Lung (tissue), 11 donors: ENCODE measurements at regions not wholly inside any gene's neighbourhood (a gene's known extent, or its start where the extent isn't known, plus 50 kb on each side); places are given as distances from the start of the nearest gene placed in this dataset.

Experiments
- ATAC-seq: fragments of 200-7000 bp; cut with Tn5 transposase; one replicate; pipeline ENCODE4 v1.9.1; 2020; ENCODE audit warnings: moderate number of reproducible peaks; ENCODE audit not compliant: insufficient read depth, low FRiP score
- DNase-seq, 3 donors: peaks; one replicate each; pipeline ENCODE4 v3.0.0-alpha.2; 2013 to 2017
- H3K27ac ChIP-seq, 2 donors: one replicate each; pipeline ENCODE4 v1.5.1; 2013; ENCODE audit warnings: mild to moderate bottlenecking in 2 of 2, moderate library complexity in 2 of 2, control low read depth in 1 of 2, inconsistent platforms in 1 of 2, low read depth in 1 of 2, low read length in 1 of 2
- H3K27me3 ChIP-seq, 3 donors: one replicate each; pipeline ENCODE4 v1.5.1; 2013; ENCODE audit warnings: low read length in 2 of 3; ENCODE audit not compliant: control insufficient read depth in 3 of 3, insufficient read depth in 3 of 3
- H3K36me3 ChIP-seq, 4 donors: one replicate each; pipeline ENCODE4 v1.5.1; 2013; ENCODE audit warnings: low read length in 4 of 4, mild to moderate bottlenecking in 1 of 4, moderate library complexity in 1 of 4; ENCODE audit not compliant: control insufficient read depth in 4 of 4, insufficient read depth in 4 of 4
- H3K4me1 ChIP-seq, 5 donors: one replicate each; pipeline ENCODE4 v1.5.1; 2013; ENCODE audit warnings: low read length in 5 of 5, mild to moderate bottlenecking in 2 of 5, moderate library complexity in 1 of 5; ENCODE audit not compliant: control insufficient read depth in 5 of 5, insufficient read depth in 5 of 5
- H3K4me3 ChIP-seq: one replicate; pipeline ENCODE4 v1.5.1; 2013; ENCODE audit warnings: mild to moderate bottlenecking, control low read depth, moderate library complexity
- H3K9ac ChIP-seq, 2 donors: one replicate each; pipeline ENCODE4 v1.5.1; 2013; ENCODE audit warnings: low read length in 2 of 2, control low read depth in 1 of 2; ENCODE audit not compliant: insufficient read depth in 1 of 2
- H3K9me3 ChIP-seq, 4 donors: one replicate each; pipeline ENCODE4 v1.5.1; 2013; ENCODE audit warnings: low read length in 3 of 4, mild to moderate bottlenecking in 1 of 4, moderate library complexity in 1 of 4; ENCODE audit not compliant: control insufficient read depth in 4 of 4, insufficient read depth in 3 of 4
- CTCF ChIP-seq: IDR thresholded peaks from 2 replicates; pipeline ENCODE4 v1.5.1; 2012; ENCODE audit warnings: mild to moderate bottlenecking; ENCODE audit errors: control extremely low read depth, extremely low read depth
- WGBS, 2 donors: extraction: QIAGEN DNeasy Blood & Tissue Kit; methylation state at CpG; one replicate each; pipeline ENCODE4 v1.1.7; 2013; 5-methylcytosine and 5-hydroxymethylcytosine counted together
- donor health status: control.
- donor health status: control.
- donor health status: Bipolar disorder and iron deficiency.
- donor health status: healthy.
- donor health status: DM: yes; HTN: yes; CAD: no.

- TF ChIP-seq CTCF: no peak
- ATAC-seq (no peak), DNase-seq (no peak)
- no peaks in the 10 kb centered on the region for H3K27me3 ChIP-seq
- H3K9ac ChIP-seq: no peak overlapping the region
- no peak overlapping the region for H3K4me3 ChIP-seq
- no peak overlapping the region for H3K27ac ChIP-seq
- H3K9me3 ChIP-seq: no peaks in the 10 kb centered on the region
- H3K4me1 ChIP-seq: no peaks in the 10 kb centered on the region
- no peaks in the 10 kb centered on the region for H3K36me3 ChIP-seq
Measured at GRCh38 chr9:22535780-22536179, 89.2 kb downstream of the DMRTA1 start.

- Histone ChIP-seq H3K9me3 (no peaks in the 10 kb centered on the region), H3K27ac (no peak overlapping the region), H3K27me3 (no peaks in the 10 kb centered on the region), H3K9ac (no peak overlapping the region), H3K4me3 (no peak overlapping the region), H3K36me3 (no peaks in the 10 kb centered on the region), H3K4me1 (no peaks in the 10 kb centered on the region)
- TF ChIP-seq CTCF: no peak
- ATAC-seq: no peak
- no peak for DNase-seq
- WGBS, 2 donors: 84 to 89% methylated on average over 5 of the region's 5 CpGs
Measured at GRCh38 chr9:22537721-22538120, 91.1 kb downstream of the DMRTA1 start.

GRCh38 chr9:22548625-22549024 lies 102.0 kb downstream of the DMRTA1 start:
- H3K9me3 ChIP-seq: no peaks in the 10 kb centered on the region
- WGBS, 2 donors: 93 to 94% methylated on average over 2 of the region's 2 CpGs
- H3K4me3 ChIP-seq: no peak overlapping the region
- H3K36me3 ChIP-seq: no peaks in the 10 kb centered on the region
- no peaks in the 10 kb centered on the region for H3K27me3 ChIP-seq
- ATAC-seq (no peak), DNase-seq (no peak)
- no peak overlapping the region for H3K27ac ChIP-seq
- H3K4me1 ChIP-seq: no peaks in the 10 kb centered on the region
- H3K9ac ChIP-seq: no peak overlapping the region
- no peak for TF ChIP-seq CTCF

GRCh38 chr9:22574740-22575139 lies 128.1 kb downstream of the DMRTA1 start:
- H3K27me3 ChIP-seq: no peaks in the 10 kb centered on the region
- H3K9ac ChIP-seq: no peak overlapping the region
- no peaks in the 10 kb centered on the region for H3K4me1 ChIP-seq
- 87 to 95% methylated on average over 2 of the region's 2 CpGs for WGBS, 2 donors
- H3K4me3 ChIP-seq: no peak overlapping the region
- H3K36me3 ChIP-seq: no peaks in the 10 kb centered on the region
- no peak overlapping the region for H3K27ac ChIP-seq
- ATAC-seq (no peak), DNase-seq (no peak)
- peaks cover 0 to 7% (median 3%) of the 10 kb centered on the region in 4 donors for H3K9me3 ChIP-seq
- TF ChIP-seq CTCF: no peak
